CD4-positive, alpha-beta T cell treated with Interleukin-1 beta for 1 hour (primary cell): ENCODE measurements at regions not wholly inside any gene's neighbourhood (a gene's known extent, or its start where the extent isn't known, plus 50 kb on each side); places are given as distances from the start of the nearest gene placed in this dataset.
"Not testable (repeated sequence)": the region's sequence is repeated elsewhere in the genome, so short reads cannot be mapped to it uniquely, and the experiment has no call there.

Experiments
- DNase-seq, 2 donors: peaks; one replicate each; pipeline ENCODE4 v3.0.0-alpha.2; 2020 to 2022

- no peak for DNase-seq
These were observed 484.7 kb upstream of the ARRDC3 start for GRCh38 chr5:91867799-91868198.

- no peak for DNase-seq
These were observed 482.8 kb upstream of the ARRDC3 start for GRCh38 chr5:91865915-91866314.

GRCh38 chr5:91864962-91865361 is 481.8 kb upstream of the ARRDC3 start:
- DNase-seq, result no peak

- no peak for DNase-seq
These were observed 468.6 kb upstream of the ARRDC3 start for GRCh38 chr5:91851670-91852069.

DNA sequence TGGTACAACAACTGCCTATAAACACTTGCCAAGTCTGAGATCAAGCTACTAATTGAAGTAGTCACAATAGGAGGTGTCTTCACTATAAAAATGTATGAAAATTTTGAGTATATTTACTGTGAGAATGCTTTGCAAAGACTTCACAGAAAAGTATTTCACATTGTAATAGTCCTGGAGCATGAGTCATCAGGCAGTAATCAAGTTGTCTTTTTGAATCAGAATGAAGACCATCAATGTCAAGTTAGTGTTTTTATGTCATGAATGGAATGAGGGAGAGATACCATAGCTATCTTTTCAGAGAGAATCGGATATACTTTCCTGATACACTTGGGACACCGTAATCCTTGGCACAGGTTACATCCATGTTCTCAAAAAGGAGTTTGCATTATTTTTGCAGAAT is 466.9 kb upstream of the ARRDC3 start:
- no peak for DNase-seq

DNA sequence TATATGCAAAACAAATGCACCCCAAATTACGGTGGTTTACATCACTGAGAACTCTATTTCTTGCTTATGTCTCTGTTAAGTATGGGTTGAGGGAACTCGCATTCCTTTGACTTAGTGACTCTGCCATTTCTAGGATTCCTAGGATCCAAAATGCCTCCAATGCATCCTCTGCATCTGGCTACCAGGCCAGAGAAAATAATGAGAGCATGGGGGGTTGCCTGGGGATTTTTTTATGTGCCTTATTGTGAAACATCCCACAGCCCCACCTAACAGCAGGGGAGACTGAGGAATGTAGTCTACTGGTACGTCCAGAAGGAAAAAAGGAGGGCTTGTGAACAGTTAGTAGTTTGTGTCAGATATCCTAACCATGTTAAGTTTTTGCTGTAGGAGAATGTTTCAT is 466.0 kb upstream of the ARRDC3 start:
- no peak for DNase-seq

GRCh38 chr5:91848453-91848852 is 465.3 kb upstream of the ARRDC3 start:
- no peak for DNase-seq

- no peak for DNase-seq
These were observed 458.3 kb upstream of the ARRDC3 start for GRCh38 chr5:91841423-91841822.

GRCh38 chr5:91840412-91840811 is 457.3 kb upstream of the ARRDC3 start:
- no peak for DNase-seq

DNA sequence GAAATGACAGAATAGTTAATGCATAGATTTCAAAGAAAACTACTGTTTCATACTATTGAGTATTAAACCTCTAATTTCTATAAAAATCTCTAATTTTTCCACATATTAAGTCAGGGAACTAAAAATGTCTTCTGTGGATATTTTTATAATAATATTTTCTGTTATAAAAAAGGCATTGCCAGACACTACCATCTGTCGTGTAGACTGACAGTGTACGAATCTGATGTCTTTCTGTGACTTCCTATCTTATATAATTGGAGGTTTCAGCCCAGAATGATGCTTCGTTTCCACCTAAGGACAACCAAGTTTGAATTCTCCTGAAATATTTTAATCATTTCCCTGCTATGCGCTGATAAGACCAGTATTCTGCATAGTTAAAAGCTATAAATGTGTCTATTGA is 456.6 kb upstream of the ARRDC3 start:
- no peak for DNase-seq

- DNase-seq, result no peak
These were observed 456.1 kb upstream of the ARRDC3 start for GRCh38 chr5:91839233-91839632.

DNA sequence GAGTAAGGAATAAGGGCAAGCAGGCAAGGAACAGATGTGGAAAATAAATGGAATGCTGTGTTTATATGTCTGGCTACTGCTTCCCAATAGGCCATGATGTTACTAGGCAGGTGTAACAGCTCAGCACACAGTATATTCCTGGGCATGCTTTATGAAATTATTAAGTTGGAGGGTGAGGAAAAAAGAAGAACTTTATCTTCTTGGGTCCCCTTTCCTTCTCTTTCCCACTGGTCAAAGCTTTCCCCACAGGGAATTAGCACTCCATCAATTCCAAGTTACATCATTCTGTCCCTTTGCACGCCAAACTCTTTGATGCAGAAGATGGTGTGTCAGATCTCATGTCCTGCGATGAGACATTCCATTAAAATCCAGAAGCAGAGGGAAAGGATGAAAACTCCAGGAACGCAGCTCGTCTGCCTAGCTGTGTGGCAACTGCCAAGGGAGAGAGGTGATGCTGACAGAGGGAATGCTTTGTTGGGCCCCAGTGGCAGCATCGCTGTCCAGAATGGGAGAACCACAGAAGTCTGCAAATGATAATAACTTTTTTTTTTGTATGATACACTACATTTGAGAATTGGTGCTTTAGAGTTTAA is 447.3 kb upstream of the ARRDC3 start:
- DNase-seq, result no peak

DNA sequence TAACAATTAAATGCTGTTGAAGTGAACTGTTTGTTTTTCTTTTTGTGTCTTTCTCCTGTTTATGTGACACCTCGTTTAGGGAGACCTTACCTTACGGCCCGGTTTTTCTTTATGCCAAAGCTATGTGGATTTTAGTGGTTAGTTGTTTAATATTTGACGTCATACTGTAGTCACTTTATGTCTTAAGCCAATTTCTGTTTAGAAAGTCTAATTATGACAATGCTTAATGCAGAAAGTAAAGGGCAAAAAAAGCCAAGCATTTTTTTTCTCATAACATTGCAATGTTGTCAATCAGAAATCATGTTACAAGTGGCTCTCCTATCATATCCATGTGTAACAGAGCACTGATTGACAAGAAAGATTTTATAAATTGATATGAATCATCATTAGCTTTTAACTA is 442.5 kb upstream of the ARRDC3 start:
- DNase-seq, result no peak

DNA sequence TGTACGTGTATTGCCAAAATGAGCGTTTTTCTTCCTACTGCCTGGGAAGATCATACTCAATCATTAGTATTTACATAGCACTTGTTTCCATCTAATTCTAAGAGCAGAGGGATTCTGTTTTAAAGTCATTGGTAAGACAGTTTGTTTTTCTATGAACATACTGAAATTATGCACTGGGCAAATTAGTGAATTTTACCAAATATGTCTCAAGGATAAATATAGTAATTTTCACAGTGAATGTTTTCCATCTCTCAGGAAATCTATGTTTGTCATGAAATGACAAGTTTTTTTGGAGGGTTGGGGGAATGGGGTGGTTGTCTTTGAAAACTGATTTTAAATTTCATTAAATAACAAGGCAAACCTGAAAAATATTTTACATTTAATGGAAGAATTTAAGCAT is 441.3 kb upstream of the ARRDC3 start:
- DNase-seq, result no peak

- no peak for DNase-seq
These were observed 437.8 kb upstream of the ARRDC3 start for GRCh38 chr5:91820874-91821273.

DNA sequence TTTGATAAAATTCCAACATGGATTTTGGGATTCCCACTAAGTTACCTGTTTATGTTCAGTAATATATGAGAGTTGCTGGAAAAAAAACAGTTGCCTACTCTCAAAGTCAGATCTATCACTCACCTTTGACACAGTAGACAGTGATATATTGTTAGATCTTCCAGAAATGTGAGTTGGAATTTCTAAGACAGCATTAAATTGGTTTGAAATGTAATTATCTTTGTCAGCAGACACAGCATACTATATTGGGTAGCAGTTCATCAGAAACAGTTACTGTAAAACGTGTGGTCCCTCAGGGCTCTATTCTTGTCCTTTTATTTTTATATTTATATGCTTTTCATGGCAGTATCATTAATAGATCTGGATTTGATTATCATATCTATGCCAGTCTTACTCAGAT is 433.6 kb upstream of the ARRDC3 start:
- DNase-seq, result no peak

- no peak for DNase-seq
These were observed 414.5 kb upstream of the ARRDC3 start for GRCh38 chr5:91797576-91797975.

GRCh38 chr5:91794856-91795548 is 411.9 kb upstream of the ARRDC3 start:
- no peak for DNase-seq

DNA sequence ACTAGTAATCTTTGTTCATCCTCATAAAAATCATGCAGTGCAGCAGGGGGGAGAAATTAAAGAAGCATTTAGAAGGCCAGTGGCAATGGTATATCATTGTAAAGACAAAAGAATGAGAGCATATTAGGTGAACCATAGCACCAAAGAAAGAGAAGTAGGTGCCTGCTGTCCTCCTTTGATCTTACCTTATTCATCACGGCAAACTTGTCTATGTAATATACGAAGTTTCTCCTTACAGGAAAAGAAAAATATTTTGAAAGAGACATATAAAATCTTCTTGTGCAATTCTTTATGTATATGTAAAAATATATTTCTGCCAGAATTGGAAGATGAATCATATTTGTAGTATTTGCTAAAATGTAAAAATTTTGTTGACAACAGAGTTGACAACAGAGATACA is 411.3 kb upstream of the ARRDC3 start:
- no peak for DNase-seq

DNA sequence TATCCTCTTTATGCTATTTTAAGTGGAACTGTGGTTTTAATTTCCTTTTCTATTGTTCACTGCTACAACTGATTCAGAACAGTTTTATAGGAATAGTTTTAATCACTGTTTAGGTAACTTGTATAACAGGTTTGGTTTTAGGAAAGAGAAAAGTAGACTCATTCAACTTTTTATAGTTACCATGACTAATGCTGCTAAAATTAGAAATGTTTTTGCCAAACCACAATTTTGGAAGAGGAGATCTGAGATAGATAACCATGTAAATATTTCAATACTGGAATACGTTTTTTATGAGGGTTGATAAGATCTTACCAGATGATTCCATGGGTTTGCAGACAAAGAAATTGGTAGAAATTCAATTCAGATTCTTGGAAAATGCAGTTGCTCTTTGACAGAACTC is 404.6 kb upstream of the ARRDC3 start:
- DNase-seq, result no peak

- DNase-seq, result no peak
These were observed 394.6 kb upstream of the ARRDC3 start for GRCh38 chr5:91777671-91778070.

DNA sequence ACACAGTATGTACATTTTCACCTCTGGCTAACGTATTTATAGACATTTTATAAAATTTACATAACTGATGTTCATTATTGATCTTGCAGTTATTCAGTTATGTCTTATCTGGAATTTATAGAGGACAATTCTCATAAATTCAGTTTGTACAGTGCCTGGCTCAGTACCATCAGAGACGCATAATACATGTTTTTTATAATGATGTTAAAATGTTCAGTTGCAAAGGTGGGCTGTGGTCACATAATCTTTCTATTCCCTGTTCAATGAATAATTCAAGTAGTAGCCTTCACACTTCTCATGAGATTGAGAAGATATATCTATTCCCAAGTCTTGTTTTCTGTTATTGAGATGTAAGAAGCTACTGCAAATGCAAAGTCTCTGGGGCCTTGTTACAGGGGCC is 393.1 kb upstream of the ARRDC3 start:
- DNase-seq, result no peak

GRCh38 chr5:91770400-91770799 is 387.3 kb upstream of the ARRDC3 start:
- no peak for DNase-seq

DNA sequence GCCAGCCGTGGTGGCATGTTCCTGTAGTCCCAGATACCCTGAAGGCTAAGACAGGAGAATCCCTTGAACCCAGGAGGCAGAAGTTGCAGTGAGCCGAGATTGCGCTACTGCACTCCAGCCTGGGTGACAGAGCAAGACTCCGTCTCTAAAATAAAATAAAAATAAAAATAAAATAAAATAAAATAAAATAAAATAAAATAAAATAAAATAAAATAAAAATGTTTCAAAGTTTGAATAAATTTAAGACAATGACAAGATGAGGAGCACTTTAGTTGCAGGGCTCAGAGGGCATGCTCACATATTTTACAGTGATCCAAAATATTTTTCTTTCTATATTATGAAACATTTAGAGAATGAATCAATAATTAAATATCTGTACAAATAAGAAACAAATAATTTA is 374.3 kb upstream of the ARRDC3 start:
- DNase-seq, result not testable (repeated sequence)

- DNase-seq, result no peak
These were observed 371.9 kb upstream of the ARRDC3 start for GRCh38 chr5:91754990-91755389.
